ENCODE measurements at regions not wholly inside any gene's neighbourhood (a gene's known extent, or its start where the extent isn't known, plus 50 kb on each side); places are given as distances from the start of the nearest gene placed in this dataset.
A peak's percentile ranks its signal among the peaks of the same experiment; 100 is the strongest.
"Not testable (repeated sequence)": the region's sequence is repeated elsewhere in the genome, so short reads cannot be mapped to it uniquely, and the experiment has no call there.

- DNase-seq, result no peak
Measured at GRCh38 chr13:93023929-93024328, 202.7 kb upstream of the GPC6 start.

- no peak for DNase-seq
Measured at GRCh38 chr13:93025984-93026383, 200.6 kb upstream of the GPC6 start.

- no peak for DNase-seq
Measured at GRCh38 chr13:93029536-93029935, 197.1 kb upstream of the GPC6 start.

GRCh38 chr13:93036380-93036779 lies 190.2 kb upstream of the GPC6 start:
- DNase-seq, result no peak

GRCh38 chr13:93037780-93038179 lies 188.8 kb upstream of the GPC6 start:
- DNase-seq, result no peak

GRCh38 chr13:93038187-93038586 lies 188.4 kb upstream of the GPC6 start:
- DNase-seq, result no peak

- DNase-seq, result no peak
Measured at GRCh38 chr13:93039131-93039530, 187.5 kb upstream of the GPC6 start.

GRCh38 chr13:93041566-93041965 lies 185.0 kb upstream of the GPC6 start:
- not testable (repeated sequence) for DNase-seq

- DNase-seq, result no peak
Measured at GRCh38 chr13:93045836-93046235, 180.8 kb upstream of the GPC6 start.

- DNase-seq, result no peak
Measured at GRCh38 chr13:93055233-93055632, 171.4 kb upstream of the GPC6 start.

GRCh38 chr13:93058301-93058700 lies 168.3 kb upstream of the GPC6 start:
- no peak for DNase-seq

- DNase-seq, result no peak
Measured at GRCh38 chr13:93060144-93060543, 166.5 kb upstream of the GPC6 start.

- no peak for DNase-seq
Measured at GRCh38 chr13:93066187-93066586, 160.4 kb upstream of the GPC6 start.

GRCh38 chr13:93079294-93079693 lies 147.3 kb upstream of the GPC6 start:
- peak; percentile 2 to 19 for DNase-seq

GRCh38 chr13:93080166-93080565 lies 146.4 kb upstream of the GPC6 start:
- DNase-seq, result no peak

GRCh38 chr13:93080587-93080986 lies 146.0 kb upstream of the GPC6 start:
- no peak for DNase-seq

GRCh38 chr13:93086329-93086728 lies 140.3 kb upstream of the GPC6 start:
- no peak for DNase-seq

- no peak for DNase-seq
Measured at GRCh38 chr13:93098972-93099371, 127.6 kb upstream of the GPC6 start.

- DNase-seq, result no peak
Measured at GRCh38 chr13:93101226-93101734, 125.3 kb upstream of the GPC6 start.

- no peak for DNase-seq
Measured at GRCh38 chr13:93104270-93104669, 122.3 kb upstream of the GPC6 start.

GRCh38 chr13:93108111-93108601 lies 118.5 kb upstream of the GPC6 start:
- no peak for DNase-seq

GRCh38 chr13:93116809-93117208 lies 109.8 kb upstream of the GPC6 start:
- peak; percentile 10 to 42 for DNase-seq

- DNase-seq, result peak in 1 of 2 experiments; percentile 1
Measured at GRCh38 chr13:93118081-93118615, 108.5 kb upstream of the GPC6 start.

- DNase-seq, result no peak
Measured at GRCh38 chr13:93140912-93141311, 85.7 kb upstream of the GPC6 start.

GRCh38 chr13:93144031-93144430 lies 82.6 kb upstream of the GPC6 start:
- no peak for DNase-seq
